Tibial nerve (tissue), 4 donors: ENCODE measurements at regions not wholly inside any gene's neighbourhood (a gene's known extent, or its start where the extent isn't known, plus 50 kb on each side); places are given as distances from the start of the nearest gene placed in this dataset.

ENCODE experiments used
- DNase-seq, 2 donors: peaks; one replicate each; pipeline ENCODE4 v3.0.0-alpha.2; 2019; ENCODE audit warnings: low spot score in 2 of 2
- H3K27ac ChIP-seq, 4 donors: fragments of 200-600 bp; sonication (generic) in 3 of 4; one replicate each; pipeline ENCODE4 v1.5.1; 2017 to 2019; ENCODE audit warnings: mild to moderate bottlenecking in 1 of 4
- H3K27me3 ChIP-seq, 2 donors: fragments of 200-600 bp; sonication (generic) in 1 of 2; one replicate each; pipeline versions ENCODE4 v1.5.1 to v1.6.0; 2017 to 2019
- H3K36me3 ChIP-seq, 3 donors: fragments of 200-600 bp; sonication (generic); one replicate each; pipeline ENCODE4 v1.5.1; 2018 to 2019
- H3K4me1 ChIP-seq, 4 donors: fragments of 200-600 bp; sonication (generic) in 3 of 4; one replicate each; pipeline ENCODE4 v1.5.1; 2017 to 2019
- H3K4me3 ChIP-seq, 4 donors: fragments of 200-600 bp; sonication (generic) in 3 of 4; one replicate each; pipeline ENCODE4 v1.5.1; 2017 to 2019; ENCODE audit warnings: mild to moderate bottlenecking in 1 of 4, moderate library complexity in 1 of 4
- H3K9me3 ChIP-seq, 4 donors: fragments of 200-600 bp; sonication (generic) in 3 of 4; one replicate each; pipeline ENCODE4 v1.5.1; 2017 to 2019
- EP300 ChIP-seq, 2 donors: sonication (generic); formaldehyde crosslinking; IDR thresholded peaks; one replicate each; pipeline ENCODE4 v1.6.1; 2017; ENCODE audit warnings: antibody characterized with exemption in 2 of 2, mild to moderate bottlenecking in 1 of 2
- POLR2A ChIP-seq, 2 donors: fragments of 450-650 bp; IDR thresholded peaks; one replicate each; pipeline ENCODE4 v1.6.1; 2017; ENCODE audit warnings: antibody characterized with exemption in 2 of 2, mild to moderate bottlenecking in 2 of 2, moderate library complexity in 2 of 2
- WGBS, 2 donors: methylation state at CpG; one replicate each; pipeline ENCODE4 v1.1.5; 2018; 5-methylcytosine and 5-hydroxymethylcytosine counted together
- TF ChIP-seq, protein P1 (sequence below), 5 experiments: fragments of 200-600 bp in 3 of 5; fragments of 450-650 bp in 2 of 5; sonication (generic) in 3 of 5; IDR thresholded peaks; one replicate each; pipeline ENCODE4 v1.5.1; 2016 to 2019; ENCODE audit warnings: antibody characterized with exemption in 5 of 5, mild to moderate bottlenecking in 3 of 5, moderate library complexity in 2 of 5

GRCh38 chr6:139680819-139681218 is 306.4 kb upstream of the CITED2 start:
- Histone ChIP-seq H3K36me3 (no peaks in the 10 kb centered on the region), H3K27me3 (no peaks in the 10 kb centered on the region), H3K27ac (no peak overlapping the region), H3K9me3 (no peaks in the 10 kb centered on the region), H3K4me3 (no peak overlapping the region), H3K4me1 (no peaks in the 10 kb centered on the region)
- no peak for TF ChIP-seq POLR2A (IDR thresholded peaks at IDR 0.05)
- TF ChIP-seq EP300 (IDR thresholded peaks at IDR 0.05), result no peak
- no peak for DNase-seq
- 55 to 59% methylated on average over 5 of the region's 5 CpGs for WGBS, 2 donors

DNA sequence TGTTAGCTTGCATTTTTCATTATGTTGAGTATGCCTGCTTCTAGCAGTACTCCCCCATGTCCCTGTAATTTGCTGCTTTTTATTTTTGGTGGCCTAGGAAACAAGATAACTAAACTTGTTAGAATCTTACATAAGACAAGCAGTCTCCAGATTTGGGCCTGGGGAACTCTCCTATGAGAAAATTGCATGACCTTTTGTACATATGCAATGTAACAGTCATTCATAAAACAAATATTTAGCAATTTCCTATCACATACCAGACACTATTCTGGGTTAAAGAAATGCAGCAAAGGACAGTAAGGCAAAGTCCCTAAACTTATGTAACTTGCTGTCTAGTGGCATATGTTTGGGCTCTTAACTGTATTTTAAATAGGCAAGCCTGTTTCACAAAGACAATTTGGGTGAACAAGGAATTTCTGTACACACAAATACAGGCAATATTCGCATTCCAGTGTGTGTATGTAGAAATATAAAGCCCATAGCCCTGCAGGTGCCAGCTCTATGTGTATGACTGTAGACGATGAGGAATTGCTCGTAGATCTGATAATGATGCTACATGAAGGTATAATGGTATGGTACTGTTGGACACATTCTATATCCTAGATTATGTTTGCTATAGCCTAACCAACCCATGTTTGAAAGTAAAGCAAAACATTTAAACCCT is 305.2 kb upstream of the CITED2 start:
- no peaks in the 10 kb centered on the region for H3K36me3 ChIP-seq
- H3K4me3 ChIP-seq, result no peak overlapping the region
- H3K9me3 ChIP-seq, result no peaks in the 10 kb centered on the region
- no peaks in the 10 kb centered on the region for H3K4me1 ChIP-seq
- TF ChIP-seq EP300 (IDR thresholded peaks at IDR 0.05), result no peak
- TF ChIP-seq, protein P1, sequence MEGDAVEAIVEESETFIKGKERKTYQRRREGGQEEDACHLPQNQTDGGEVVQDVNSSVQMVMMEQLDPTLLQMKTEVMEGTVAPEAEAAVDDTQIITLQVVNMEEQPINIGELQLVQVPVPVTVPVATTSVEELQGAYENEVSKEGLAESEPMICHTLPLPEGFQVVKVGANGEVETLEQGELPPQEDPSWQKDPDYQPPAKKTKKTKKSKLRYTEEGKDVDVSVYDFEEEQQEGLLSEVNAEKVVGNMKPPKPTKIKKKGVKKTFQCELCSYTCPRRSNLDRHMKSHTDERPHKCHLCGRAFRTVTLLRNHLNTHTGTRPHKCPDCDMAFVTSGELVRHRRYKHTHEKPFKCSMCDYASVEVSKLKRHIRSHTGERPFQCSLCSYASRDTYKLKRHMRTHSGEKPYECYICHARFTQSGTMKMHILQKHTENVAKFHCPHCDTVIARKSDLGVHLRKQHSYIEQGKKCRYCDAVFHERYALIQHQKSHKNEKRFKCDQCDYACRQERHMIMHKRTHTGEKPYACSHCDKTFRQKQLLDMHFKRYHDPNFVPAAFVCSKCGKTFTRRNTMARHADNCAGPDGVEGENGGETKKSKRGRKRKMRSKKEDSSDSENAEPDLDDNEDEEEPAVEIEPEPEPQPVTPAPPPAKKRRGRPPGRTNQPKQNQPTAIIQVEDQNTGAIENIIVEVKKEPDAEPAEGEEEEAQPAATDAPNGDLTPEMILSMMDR (IDR thresholded peaks at IDR 0.05), result no peak
- no peak for TF ChIP-seq POLR2A (IDR thresholded peaks at IDR 0.05)
- H3K27me3 ChIP-seq, result no peaks in the 10 kb centered on the region
- no peak overlapping the region for H3K27ac ChIP-seq
- 90 to 96% methylated on average over 3 of the region's 3 CpGs for WGBS, 2 donors
- DNase-seq, result no peak

DNA sequence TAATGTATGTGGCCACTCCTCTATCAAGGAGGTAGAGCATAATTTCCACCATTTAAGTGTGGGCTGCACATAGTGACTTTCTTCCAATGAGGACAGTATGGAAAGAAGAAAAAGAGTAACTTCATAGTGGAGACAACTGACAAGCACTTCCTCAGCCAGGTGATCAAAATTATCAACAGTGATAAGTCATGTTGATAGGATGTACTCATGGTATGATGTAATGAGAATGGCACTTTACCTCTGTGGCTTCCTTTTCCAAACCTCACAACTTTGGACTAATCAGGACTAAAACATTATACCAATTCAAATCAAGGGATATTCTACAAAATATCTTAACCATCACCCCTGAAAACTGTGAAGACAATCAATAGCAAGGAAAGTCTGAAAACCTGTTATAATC is 302.3 kb upstream of the CITED2 start:
- DNase-seq, result no peak
- Histone ChIP-seq H3K36me3 (no peaks in the 10 kb centered on the region), H3K4me3 (no peak overlapping the region), H3K27ac (no peak overlapping the region), H3K4me1 (no peaks in the 10 kb centered on the region), H3K27me3 (no peaks in the 10 kb centered on the region), H3K9me3 (no peaks in the 10 kb centered on the region)
- TF ChIP-seq, protein P1 (IDR thresholded peaks at IDR 0.05), result no peak
- TF ChIP-seq POLR2A (IDR thresholded peaks at IDR 0.05), result no peak

DNA sequence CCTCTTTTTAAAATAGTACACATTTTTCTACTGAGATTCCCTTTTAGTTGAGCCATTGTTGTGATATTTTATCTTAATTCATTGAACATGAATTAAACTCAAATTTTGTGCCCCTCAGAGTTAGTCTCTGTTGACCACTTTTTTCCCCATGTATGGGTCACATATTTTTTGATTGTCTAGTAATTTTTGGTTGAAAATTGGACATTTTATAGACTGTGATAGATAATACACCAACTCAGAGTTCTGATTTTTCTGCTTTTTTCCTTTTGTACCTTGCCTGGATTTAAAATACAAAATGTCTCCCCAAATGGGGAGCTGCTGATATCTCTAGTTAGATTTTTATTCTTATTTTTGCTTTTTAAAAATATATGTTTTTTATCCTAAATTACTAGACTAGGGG is 291.8 kb upstream of the CITED2 start:
- no peaks in the 10 kb centered on the region for H3K4me1 ChIP-seq
- no peak for DNase-seq
- TF ChIP-seq, protein P1 (IDR thresholded peaks at IDR 0.05), result no peak
- TF ChIP-seq EP300 (IDR thresholded peaks at IDR 0.05) (no peak), POLR2A (IDR thresholded peaks at IDR 0.05) (no peak)
- H3K27me3 ChIP-seq, result no peaks in the 10 kb centered on the region
- H3K36me3 ChIP-seq, result no peaks in the 10 kb centered on the region
- H3K27ac ChIP-seq, result no peak overlapping the region
- no peak overlapping the region for H3K4me3 ChIP-seq
- H3K9me3 ChIP-seq, result peaks cover 0 to 35% (median 3%) of the 10 kb centered on the region in 4 donors

GRCh38 chr6:139663996-139664395 is 289.5 kb upstream of the CITED2 start:
- no peaks in the 10 kb centered on the region for H3K4me1 ChIP-seq
- H3K4me3 ChIP-seq, result no peak overlapping the region
- H3K27ac ChIP-seq, result no peak overlapping the region
- H3K9me3 ChIP-seq, result peaks cover 0 to 35% (median 3%) of the 10 kb centered on the region in 4 donors
- TF ChIP-seq, protein P1 (IDR thresholded peaks at IDR 0.05), result no peak
- TF ChIP-seq EP300 (IDR thresholded peaks at IDR 0.05) (no peak), POLR2A (IDR thresholded peaks at IDR 0.05) (no peak)
- 98 to 100% methylated on average over 1 of the region's 1 CpG for WGBS, 2 donors
- DNase-seq, result no peak
- H3K27me3 ChIP-seq, result no peaks in the 10 kb centered on the region
- H3K36me3 ChIP-seq, result no peaks in the 10 kb centered on the region

DNA sequence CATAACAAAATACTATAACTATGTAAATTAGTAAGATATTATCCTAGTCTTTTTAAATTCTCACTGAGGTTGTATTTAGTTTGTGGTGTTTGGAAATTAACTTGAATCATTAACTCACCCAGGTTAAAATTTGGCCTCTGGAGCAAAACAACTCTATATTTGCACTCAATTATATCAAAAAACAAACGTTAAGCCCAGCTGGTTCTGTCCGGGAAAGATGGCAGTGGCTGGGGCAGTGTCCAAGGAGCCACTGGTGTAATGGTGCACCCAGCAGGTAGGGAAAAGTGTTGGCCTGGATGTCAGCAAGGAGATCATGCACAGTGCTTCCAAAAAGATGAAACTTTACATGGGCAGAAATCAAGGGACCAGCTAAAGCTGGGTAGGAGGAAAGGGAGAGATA is 285.3 kb upstream of the CITED2 start:
- no peak for TF ChIP-seq EP300 (IDR thresholded peaks at IDR 0.05)
- TF ChIP-seq, protein P1 (IDR thresholded peaks at IDR 0.05), result no peak
- no peak for TF ChIP-seq POLR2A (IDR thresholded peaks at IDR 0.05)
- no peak for DNase-seq
- Histone ChIP-seq H3K4me3 (no peak overlapping the region), H3K36me3 (no peaks in the 10 kb centered on the region), H3K27ac (no peak overlapping the region), H3K9me3 (peaks cover 0 to 14% (median 0%) of the 10 kb centered on the region in 4 donors), H3K27me3 (no peaks in the 10 kb centered on the region), H3K4me1 (no peaks in the 10 kb centered on the region)
- WGBS, 2 donors, result 64 to 76% methylated on average over 2 of the region's 2 CpGs
